Coronary artery (tissue), 2 donors: ENCODE measurements at regions not wholly inside any gene's neighbourhood (a gene's known extent, or its start where the extent isn't known, plus 50 kb on each side); places are given as distances from the start of the nearest gene placed in this dataset.

Experiments used
- DNase-seq: peaks from one replicate; pipeline ENCODE4 v3.0.0-alpha.2; 2017; ENCODE audit warnings: low spot score
- H3K27ac ChIP-seq, 2 donors: fragments of 200-600 bp; sonication (generic); one replicate each; pipeline ENCODE4 v1.5.1; 2016 to 2019
- H3K4me3 ChIP-seq: fragments of 200-600 bp; sonication (generic); 2 replicates; pipeline ENCODE4 v1.5.1; 2016; ENCODE audit warnings: mild to moderate bottlenecking, moderate library complexity
- TF ChIP-seq, protein P1 (sequence below): fragments of 200-600 bp; sonication (generic); IDR thresholded peaks from one replicate; pipeline ENCODE4 v1.5.1; 2019; ENCODE audit warnings: antibody characterized with exemption

DNA sequence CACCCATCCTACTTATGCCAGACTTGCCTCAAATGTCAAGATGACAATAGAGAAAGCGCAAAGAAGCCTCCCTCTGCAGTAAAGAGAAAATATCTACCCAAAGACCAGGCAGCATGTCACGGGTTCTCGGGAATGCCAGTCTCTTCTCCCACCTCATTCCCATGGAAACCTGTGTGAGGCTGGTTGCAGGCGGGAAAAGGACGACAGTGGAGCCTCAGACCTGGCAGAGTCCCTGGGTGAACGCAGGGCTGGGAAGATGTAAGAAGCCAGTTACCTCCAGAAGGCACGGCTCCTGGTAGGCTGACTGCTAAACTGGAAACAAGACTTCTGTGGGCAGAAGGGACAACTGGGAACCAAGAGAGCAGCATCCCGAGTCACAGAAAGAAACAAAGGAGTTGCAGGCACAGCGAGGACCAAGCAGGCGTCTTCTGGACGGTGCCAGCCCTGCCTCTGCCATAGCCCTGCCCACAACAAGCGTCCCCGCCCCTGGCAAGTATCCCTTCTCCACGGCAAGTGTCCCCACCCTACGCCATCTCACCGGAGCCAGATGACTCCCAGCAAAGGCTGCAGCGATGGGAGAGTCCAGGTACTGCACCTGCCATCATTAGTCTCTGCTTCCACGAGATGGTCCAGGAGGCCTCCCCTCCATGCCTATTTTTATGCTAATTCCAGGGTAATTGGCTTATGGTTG, 440.8 kb upstream of the MYT1L start:
- no peak for DNase-seq
- TF ChIP-seq, protein P1, sequence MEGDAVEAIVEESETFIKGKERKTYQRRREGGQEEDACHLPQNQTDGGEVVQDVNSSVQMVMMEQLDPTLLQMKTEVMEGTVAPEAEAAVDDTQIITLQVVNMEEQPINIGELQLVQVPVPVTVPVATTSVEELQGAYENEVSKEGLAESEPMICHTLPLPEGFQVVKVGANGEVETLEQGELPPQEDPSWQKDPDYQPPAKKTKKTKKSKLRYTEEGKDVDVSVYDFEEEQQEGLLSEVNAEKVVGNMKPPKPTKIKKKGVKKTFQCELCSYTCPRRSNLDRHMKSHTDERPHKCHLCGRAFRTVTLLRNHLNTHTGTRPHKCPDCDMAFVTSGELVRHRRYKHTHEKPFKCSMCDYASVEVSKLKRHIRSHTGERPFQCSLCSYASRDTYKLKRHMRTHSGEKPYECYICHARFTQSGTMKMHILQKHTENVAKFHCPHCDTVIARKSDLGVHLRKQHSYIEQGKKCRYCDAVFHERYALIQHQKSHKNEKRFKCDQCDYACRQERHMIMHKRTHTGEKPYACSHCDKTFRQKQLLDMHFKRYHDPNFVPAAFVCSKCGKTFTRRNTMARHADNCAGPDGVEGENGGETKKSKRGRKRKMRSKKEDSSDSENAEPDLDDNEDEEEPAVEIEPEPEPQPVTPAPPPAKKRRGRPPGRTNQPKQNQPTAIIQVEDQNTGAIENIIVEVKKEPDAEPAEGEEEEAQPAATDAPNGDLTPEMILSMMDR: no peak
- H3K4me3 ChIP-seq: no peak overlapping the region
- H3K27ac ChIP-seq: no peak overlapping the region

DNA sequence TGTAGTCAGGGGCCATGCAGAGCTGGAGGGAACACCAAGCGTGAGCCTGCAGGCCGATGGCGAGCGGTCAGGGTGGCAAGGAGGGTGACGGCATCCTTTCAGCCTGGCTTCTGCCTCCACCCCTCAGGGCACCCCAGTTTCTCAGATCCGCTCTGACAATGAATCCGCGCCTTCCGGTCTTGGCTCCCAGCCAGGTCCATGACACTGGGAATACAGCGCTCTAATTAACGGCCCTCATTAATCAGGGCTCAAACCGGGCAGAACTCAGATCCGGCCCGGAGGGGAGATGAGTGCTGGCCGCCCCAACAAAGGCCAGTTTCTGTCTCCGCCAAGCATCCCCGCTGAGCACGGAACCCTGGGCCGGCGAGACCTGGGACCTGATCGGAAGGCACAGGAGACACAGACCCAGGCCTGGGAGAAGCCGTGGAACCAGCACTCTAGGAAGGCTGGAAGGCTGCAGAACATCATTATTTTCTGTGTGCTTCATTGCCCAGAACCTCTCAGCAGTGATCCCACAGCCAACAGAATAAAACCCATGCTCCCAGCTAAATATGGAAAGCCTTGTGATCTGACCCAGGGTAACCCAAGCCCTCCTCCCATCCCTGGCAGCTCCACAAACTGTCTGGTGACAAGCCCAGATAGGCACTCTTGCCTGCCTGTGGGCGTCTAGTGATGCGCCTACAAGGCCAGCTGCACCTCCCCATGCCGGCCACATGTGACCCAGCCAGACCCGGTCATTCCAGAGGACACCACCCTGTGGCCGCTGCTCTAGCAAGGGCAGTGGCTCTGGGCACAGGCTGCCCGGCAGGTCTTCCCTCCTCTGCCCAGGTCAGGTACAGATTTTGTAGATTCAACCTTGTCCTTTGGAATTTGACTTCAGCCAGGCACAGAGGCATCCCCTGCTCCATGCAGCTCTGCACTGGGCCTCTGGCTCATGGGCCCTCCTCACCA, 438.7 kb upstream of the MYT1L start:
- no peak overlapping the region for H3K27ac ChIP-seq
- no peak for DNase-seq
- no peak overlapping the region for H3K4me3 ChIP-seq
- TF ChIP-seq, protein P1: no peak

DNA sequence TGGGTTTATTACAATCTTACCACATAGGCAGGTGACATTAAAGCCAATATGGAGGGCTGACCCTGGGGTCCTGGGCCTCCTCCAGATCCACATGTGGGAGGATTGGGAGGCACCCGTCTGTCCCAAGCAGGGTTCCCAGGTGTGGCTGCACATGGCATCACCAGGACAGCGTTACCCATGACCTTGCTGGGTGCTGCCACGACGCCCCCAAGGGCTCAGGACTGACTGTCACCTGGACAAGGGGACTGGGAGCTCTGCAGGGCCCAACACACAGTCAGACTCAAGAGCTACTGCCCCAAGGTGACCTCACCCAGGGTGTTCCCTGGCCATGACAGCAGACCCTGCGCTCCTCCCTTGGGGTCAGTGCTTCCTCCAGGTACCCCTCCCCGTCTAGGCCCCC, 437.4 kb upstream of the MYT1L start:
- no peak overlapping the region for H3K27ac ChIP-seq
- DNase-seq: no peak
- no peak overlapping the region for H3K4me3 ChIP-seq
- TF ChIP-seq, protein P1: no peak

DNA sequence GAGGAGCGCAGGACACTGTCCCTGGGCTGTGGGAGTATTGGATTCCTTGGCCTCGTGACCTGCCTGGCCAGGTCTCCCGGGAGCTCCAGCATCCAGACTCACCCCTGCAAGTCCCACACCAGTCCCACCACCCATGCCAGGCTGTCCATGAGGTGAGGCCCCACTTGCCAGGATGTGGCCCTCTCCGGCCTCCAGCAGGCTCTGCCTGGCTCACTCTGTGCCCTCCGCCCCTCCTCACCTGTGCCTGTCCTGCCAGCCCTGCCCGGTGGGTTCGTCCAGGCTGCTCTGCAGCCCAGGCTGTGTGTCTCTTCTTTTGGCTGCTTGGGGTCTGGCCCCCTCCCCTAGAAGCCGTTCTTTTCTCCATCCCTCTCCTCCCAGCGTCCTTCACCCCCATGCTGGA, 436.8 kb upstream of the MYT1L start:
- TF ChIP-seq, protein P1: no peak
- no peak for DNase-seq
- Histone ChIP-seq H3K4me3 (no peak overlapping the region), H3K27ac (no peak overlapping the region)

DNA sequence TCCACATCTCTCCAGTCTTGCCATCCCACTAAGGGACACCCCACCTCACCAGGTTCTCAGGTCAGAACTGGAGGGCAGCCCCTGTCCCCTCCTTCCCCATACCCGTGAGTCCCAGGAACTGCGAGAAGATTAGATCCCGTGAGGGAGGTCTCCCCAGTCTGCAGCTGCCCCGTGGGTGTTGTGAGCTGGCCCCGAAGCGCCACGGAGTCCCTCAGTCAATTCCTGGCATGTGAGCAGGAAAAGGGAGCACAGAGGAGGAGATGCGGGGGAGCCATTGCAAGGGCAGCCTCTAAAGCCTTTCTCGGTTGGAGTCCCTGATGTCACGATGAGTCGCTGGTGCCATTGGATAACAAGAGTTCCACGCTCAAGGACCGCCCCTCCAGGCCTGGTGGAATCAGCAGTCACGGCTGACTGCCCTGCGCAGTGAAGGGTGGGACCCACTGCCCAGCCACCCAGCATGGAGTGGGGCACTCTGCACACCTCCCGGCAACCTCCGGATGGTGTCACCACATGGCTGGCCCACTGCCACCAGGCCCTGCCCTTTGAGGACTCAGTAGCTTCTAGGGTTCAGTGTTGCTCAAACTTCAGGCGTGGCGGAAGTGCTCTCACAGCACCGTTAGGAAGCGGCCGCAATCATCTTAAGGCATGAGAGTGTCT, 434.9 kb upstream of the MYT1L start:
- Histone ChIP-seq H3K4me3 (no peak overlapping the region), H3K27ac (no peak overlapping the region)
- TF ChIP-seq, protein P1: no peak
- no peak for DNase-seq

DNA sequence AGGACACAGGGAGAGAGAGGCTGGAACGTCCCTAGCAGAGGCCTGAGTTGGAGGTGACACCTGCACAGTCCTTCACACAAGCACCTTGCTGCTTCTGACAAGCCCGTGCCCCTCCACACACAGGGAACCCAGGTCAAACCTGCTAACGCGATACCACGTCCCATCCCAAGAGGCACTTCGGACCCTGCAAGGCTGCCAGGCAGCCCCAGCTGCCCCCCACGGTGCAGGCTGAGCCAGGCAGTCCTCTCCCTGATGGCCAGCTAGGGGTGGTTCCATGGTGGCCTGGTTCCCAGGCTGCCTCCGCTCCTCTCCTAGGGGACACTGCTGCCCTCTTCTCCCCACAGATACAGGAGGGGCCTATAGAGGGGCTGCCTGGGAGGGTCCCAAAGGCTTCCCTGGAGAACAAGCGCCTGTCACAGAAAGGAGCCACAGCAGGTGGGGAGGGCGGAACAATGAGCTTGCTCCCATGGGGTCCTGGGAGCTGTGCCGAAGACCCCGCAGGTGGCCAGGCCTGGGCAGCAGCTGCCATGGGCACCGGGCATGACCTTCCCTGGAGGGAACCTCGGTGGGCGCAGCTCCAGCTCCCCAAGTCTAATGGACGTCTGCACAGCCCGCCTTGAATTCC, 434.2 kb upstream of the MYT1L start:
- TF ChIP-seq, protein P1: no peak
- DNase-seq: no peak

More for the DNA sequence above, 434.2 kb upstream of the MYT1L start:
- Histone ChIP-seq H3K4me3 (no peak overlapping the region), H3K27ac (no peak overlapping the region)
